GM12873 (cell line): ENCODE measurements at regions not wholly inside any gene's neighbourhood (a gene's known extent, or its start where the extent isn't known, plus 50 kb on each side); places are given as distances from the start of the nearest gene placed in this dataset.

Source experiments
- TF ChIP-seq, protein P1 (sequence below): IDR thresholded peaks from 2 replicates; pipeline ENCODE4 v1.5.1; 2012; ENCODE audit warnings: low read depth, mild to moderate bottlenecking, moderate library complexity, low read length, control low read depth; ENCODE audit not compliant: insufficient read depth; ENCODE audit errors: missing control alignments

DNA sequence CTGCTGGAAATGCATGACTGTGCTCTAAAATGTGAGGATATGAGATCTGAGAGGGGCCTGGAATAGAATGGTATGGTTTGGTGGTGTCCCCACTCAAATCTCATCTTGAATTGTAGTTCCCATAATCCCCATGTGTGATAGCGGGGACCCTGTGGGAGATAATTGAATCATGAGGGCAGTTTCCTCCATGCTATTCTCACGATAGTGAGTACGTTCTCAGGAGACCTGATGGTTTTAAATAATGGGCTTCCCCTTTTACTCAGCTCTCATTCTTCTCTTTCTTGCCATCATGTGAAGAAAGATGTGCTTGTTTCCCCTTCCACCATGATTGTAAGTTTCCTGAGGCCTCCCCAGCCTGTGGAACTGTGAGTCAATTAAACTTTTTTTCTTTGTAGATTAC, 133.6 kb upstream of the ADAMTS16 start:
- TF ChIP-seq, protein P1, sequence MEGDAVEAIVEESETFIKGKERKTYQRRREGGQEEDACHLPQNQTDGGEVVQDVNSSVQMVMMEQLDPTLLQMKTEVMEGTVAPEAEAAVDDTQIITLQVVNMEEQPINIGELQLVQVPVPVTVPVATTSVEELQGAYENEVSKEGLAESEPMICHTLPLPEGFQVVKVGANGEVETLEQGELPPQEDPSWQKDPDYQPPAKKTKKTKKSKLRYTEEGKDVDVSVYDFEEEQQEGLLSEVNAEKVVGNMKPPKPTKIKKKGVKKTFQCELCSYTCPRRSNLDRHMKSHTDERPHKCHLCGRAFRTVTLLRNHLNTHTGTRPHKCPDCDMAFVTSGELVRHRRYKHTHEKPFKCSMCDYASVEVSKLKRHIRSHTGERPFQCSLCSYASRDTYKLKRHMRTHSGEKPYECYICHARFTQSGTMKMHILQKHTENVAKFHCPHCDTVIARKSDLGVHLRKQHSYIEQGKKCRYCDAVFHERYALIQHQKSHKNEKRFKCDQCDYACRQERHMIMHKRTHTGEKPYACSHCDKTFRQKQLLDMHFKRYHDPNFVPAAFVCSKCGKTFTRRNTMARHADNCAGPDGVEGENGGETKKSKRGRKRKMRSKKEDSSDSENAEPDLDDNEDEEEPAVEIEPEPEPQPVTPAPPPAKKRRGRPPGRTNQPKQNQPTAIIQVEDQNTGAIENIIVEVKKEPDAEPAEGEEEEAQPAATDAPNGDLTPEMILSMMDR = no peak

DNA sequence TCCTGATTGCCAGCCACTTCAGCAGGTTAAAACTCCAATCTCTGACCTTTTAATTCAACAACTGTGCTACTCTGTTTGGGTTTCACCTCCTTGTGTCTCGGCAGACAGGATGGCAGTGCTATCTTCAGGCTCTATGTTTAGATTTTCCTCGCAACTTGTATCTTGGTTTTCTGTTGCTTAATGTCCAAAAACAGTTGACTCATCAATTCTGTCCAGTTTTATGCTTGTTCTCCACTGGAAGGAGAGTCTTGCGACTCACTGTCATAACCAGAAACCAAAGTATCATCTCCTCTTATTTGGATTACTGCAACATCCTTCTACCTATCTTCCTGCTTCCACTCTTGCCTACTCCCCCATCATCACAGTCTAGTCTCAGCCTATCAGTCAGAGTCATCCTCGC, 130.9 kb upstream of the ADAMTS16 start:
- TF ChIP-seq, protein P1 = no peak

DNA sequence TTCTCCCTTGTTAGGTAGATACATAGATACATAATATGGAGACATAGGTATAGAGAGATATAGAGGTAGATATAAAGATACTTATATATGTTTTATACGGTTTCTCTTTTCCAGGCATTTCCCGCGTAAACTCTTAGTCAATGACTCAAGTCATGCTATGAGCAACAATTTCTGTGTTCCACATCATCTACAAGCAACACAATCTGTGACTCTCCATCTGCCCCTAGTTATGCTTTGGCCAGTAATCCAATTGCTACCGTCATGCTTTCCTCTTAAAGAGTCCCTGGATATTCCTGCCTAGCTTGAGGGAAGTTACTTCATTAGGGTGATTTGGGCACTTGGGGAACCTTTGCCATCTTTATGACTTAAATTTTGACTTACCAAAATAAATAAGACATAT, 129.0 kb upstream of the ADAMTS16 start:
- TF ChIP-seq, protein P1 = no peak

DNA sequence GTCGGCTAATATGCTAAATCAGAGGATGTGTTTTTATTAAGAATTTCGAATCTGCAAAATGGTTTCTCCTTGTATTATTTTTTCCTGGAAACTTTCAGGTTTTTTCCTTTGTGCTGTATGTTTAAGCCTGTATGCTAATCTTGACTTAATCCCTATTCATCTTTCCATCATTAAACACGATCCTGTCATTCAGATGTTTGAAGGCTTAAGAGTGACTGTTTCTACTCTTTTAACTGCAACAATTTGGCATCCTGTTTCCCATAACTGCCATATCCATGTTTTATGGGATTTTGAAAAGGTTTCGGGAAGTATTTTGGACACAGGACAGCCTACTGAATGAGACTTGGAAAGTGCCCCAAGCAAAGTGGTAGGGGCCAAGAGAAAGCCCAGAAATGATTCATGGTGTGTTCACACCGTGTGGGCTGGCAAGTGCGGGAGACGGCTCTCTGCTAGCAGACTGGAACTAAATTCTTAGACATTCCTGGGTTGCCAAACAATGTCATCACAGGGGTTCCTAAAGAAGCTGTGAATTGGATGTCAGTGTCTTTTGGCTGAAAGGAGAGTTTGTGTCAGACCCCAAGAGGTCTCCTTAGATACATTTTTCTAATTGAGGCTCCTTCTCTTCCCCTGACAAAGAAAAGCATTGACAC, 125.4 kb upstream of the ADAMTS16 start:
- TF ChIP-seq, protein P1 = no peak

DNA sequence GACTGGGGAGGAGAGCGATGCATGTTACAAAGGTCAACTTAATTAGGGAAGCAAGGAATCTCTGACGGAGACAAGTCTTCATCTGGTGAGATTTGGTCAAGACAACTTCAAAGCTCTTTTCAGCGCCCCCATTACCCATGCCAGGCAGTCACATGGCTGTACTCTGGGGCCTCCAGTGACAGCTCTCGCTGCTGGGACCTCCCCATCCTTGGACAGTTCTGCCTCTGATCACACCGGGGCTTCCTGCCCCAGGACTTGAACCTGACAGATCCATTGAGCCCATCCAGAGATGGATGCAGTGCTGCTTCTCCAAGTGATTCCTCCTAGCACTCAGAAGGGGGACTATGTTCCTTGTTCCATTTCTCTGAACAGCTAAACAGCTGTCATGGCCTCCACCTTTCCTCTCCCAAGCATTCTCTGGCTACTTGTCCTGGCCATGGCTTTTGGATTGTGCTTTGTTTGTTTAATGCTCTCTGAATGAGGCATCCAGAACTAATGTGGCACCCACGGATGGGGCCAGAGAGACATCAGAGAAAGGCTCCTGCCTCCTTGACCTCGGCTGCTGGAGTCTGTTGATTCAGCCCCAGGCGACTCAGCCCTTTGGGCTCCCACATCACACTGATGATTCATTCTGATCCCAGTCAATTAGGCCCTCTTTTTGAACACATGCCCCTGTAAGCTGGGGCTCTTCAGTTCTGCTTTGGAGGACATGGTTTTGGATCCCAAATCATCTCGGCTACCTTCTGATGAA, 122.1 kb upstream of the ADAMTS16 start:
- TF ChIP-seq, protein P1 = no peak

DNA sequence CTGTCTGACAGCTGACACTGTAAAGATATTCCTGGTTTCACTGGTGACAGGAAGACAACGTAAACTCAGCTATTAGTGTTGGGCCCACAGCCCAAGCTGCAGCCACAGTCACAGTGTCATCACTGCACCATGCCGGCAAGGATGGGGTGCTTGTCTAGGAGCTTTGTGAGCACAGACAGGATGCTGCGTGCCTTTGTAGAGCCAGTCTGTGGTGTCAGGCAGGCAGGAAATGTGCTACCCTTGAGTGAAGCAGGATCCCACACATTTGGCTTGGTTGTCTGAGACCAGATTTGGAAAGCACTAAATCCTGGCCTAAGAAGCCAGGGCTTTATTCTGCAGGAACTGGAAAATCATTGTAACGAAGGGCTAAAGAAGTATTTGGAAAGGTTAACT, 121.6 kb upstream of the ADAMTS16 start:
- TF ChIP-seq, protein P1 = no peak

DNA sequence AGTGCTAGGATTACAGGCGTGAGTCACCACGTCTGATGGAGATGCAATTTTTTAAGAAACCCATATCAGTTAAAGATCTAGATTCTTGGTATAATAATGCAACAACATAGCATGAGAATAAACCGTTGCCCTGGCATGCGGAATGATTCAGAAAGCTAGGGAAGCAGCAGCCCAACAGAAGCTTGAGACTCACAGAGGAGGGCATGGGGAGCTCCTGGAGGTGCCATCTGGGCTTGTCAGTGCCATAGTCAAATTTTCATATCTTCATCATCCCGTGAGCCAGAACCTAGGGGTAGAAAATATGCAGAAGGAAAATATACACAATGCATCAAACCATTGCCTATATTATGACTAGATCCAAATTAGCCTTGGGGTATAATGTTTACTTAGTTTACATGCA, 118.7 kb upstream of the ADAMTS16 start:
- TF ChIP-seq, protein P1 = no peak
